ENCODE measurements at regions not wholly inside any gene's neighbourhood (a gene's known extent, or its start where the extent isn't known, plus 50 kb on each side); places are given as distances from the start of the nearest gene placed in this dataset.

DNA sequence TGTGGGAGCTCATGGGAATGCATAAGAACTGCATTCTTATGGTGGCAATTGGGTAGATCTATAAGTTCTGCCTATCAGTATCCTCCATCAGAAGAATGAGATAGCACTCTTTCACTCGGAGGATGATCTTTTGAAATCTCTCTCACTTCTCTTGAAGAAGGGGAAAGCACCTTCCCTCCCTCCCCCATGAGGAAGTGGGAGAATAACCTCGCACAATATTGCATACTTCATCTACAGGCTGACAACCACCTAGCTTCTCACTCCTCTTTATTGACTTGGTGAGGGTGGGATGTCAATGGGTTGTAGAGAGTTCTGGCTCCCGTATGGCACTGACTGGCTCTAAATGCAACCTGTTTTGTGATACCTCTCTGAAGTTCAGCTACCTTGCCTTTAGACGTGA, 146.7 kb upstream of the SPOCK3 start:
- H3K27me3 ChIP-seq: no peaks in the 10 kb centered on the region
- no peak for TF ChIP-seq CTCF (IDR thresholded peaks at IDR 0.05; ENCODE audit: low read depth, low read length)
- H3K36me3 ChIP-seq: no peaks in the 10 kb centered on the region
- no peaks in the 10 kb centered on the region for H3K4me1 ChIP-seq
- DNase-seq: no peak
- H3K4me3 ChIP-seq (ENCODE audit: low read depth, low read length): no peak overlapping the region
- H3K9me3 ChIP-seq: no peaks in the 10 kb centered on the region

- TF ChIP-seq CTCF (IDR thresholded peaks at IDR 0.05; ENCODE audit: low read depth, low read length): no peak
- H3K4me1 ChIP-seq: no peaks in the 10 kb centered on the region
- no peaks in the 10 kb centered on the region for H3K36me3 ChIP-seq
- H3K27me3 ChIP-seq: no peaks in the 10 kb centered on the region
- no peaks in the 10 kb centered on the region for H3K9me3 ChIP-seq
- no peak overlapping the region for H3K4me3 ChIP-seq (ENCODE audit: low read depth, low read length)
- no peak for DNase-seq
Measured at GRCh38 chr4:167383291-167383690, 149.0 kb upstream of the SPOCK3 start.

GRCh38 chr4:167397586-167397985, 163.3 kb upstream of the SPOCK3 start:
- Histone ChIP-seq H3K36me3 (no peaks in the 10 kb centered on the region), H3K4me3 (ENCODE audit: low read depth, low read length) (no peak overlapping the region), H3K4me1 (no peaks in the 10 kb centered on the region), H3K27me3 (no peaks in the 10 kb centered on the region), H3K9me3 (no peaks in the 10 kb centered on the region)
- no peak for TF ChIP-seq CTCF (IDR thresholded peaks at IDR 0.05; ENCODE audit: low read depth, low read length)
- no peak for DNase-seq

DNA sequence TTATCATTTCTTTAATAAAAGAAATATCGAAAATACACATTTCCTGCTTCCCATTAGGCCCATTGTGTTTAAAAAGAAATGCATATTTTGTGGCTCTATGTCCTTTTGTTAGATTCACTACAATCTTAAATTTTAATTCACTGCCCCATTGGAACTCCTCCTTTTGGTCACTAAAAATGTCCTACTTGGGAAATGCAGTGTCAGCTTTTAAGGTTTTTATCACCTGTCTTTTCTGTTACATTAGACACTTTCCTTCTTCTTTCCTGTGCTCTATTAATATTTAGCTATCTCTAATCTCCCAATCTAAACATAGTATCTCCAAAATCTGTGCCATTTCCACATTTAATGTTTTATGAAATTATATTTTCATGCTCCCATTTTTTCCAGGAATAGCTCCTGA, 164.9 kb upstream of the SPOCK3 start:
- TF ChIP-seq CTCF (IDR thresholded peaks at IDR 0.05; ENCODE audit: low read depth, low read length): no peak
- Histone ChIP-seq H3K36me3 (no peaks in the 10 kb centered on the region), H3K4me1 (no peaks in the 10 kb centered on the region), H3K4me3 (ENCODE audit: low read depth, low read length) (no peak overlapping the region), H3K9me3 (no peaks in the 10 kb centered on the region), H3K27me3 (no peaks in the 10 kb centered on the region)
- DNase-seq: no peak

DNA sequence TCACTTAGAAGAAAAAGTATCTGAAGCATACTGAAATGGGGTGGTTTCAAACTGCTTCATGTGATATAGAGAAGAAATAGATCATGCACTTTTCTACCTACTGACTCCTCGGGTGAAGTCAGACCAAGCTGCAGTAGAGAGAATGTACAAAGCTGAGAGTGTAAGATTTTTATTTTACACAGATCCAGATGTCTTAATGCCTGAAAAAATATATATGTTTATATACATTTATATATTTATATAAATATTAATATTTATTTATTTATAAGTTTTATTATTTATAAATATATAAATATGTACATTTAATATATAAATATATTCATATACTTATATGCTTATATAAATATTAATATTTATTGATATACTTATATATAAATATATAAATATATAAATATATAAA, 171.9 kb upstream of the SPOCK3 start:
- no peak for TF ChIP-seq CTCF (IDR thresholded peaks at IDR 0.05; ENCODE audit: low read depth, low read length)
- Histone ChIP-seq H3K9me3 (no peaks in the 10 kb centered on the region), H3K36me3 (no peaks in the 10 kb centered on the region), H3K4me1 (no peaks in the 10 kb centered on the region), H3K27me3 (no peaks in the 10 kb centered on the region), H3K4me3 (ENCODE audit: low read depth, low read length) (no peak overlapping the region)
- DNase-seq: no peak

DNA sequence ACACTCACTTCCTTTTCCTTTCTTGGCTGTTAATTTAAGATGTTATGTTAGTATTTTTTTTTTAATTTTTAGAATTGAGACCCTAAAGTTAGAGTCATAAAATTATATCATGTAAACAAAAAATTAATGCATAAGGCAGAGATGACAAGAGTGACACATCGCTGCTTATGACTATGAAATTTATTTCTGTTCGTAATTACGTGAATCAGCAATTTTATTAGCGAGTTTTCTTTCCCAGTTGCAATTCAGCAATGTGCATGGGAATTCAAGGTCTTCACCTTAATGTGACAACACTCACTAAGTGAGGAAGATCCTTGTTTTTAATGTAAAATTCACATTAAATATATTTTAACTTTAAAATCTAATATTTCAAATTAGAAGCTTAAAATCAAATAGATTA, 181.2 kb upstream of the SPOCK3 start:
- Histone ChIP-seq H3K4me1 (peaks cover 14% of the 10 kb centered on the region), H3K4me3 (ENCODE audit: low read depth, low read length) (no peak overlapping the region), H3K36me3 (no peaks in the 10 kb centered on the region), H3K27me3 (no peaks in the 10 kb centered on the region), H3K9me3 (no peaks in the 10 kb centered on the region)
- TF ChIP-seq CTCF (IDR thresholded peaks at IDR 0.05; ENCODE audit: low read depth, low read length): no peak
- no peak for DNase-seq

Data from BE2C (cell line).